ENCODE measurements at regions not wholly inside any gene's neighbourhood (a gene's known extent, or its start where the extent isn't known, plus 50 kb on each side); places are given as distances from the start of the nearest gene placed in this dataset.

DNA sequence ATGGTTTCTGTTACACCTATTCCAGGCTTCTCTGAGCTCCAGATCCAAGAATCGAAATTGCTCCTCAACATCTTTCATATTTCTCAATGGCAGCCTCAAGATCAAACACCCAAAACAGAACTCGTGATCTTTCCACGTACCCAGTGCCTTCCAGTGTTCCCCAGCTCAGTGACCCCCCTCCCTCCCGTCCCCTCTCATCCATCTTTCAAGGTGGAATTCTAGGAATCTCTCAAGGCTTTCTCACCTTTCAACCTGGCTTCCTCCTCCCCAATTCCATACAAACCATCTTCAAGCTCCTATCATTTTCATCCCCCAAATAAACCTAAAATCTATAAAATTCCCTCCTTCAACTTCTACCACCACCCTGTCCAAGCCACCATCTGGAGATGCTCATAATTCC, 615.3 kb downstream of the BNC2 start:
- TF ChIP-seq CTCF (IDR thresholded peaks at IDR 0.05; ENCODE audit: low read length) (no peak), EZH2 (IDR thresholded peaks at IDR 0.05; ENCODE audit: borderline replicate concordance, low read length) (no peak)

Measured in OCI-LY1 (cell line).